ENCODE measurements at regions not wholly inside any gene's neighbourhood (a gene's known extent, or its start where the extent isn't known, plus 50 kb on each side); places are given as distances from the start of the nearest gene placed in this dataset.

GRCh38 chr21:26653430-26653829 lies 80.3 kb upstream of the CYYR1 start:
- Histone ChIP-seq H3K27ac (no peak overlapping the region), H3K27me3 (no peaks in the 10 kb centered on the region), H3K4me1 (no peaks in the 10 kb centered on the region), H3K36me3 (no peaks in the 10 kb centered on the region), H3K4me3 (no peak overlapping the region), H3K9me3 (no peaks in the 10 kb centered on the region)
- WGBS (ENCODE audit: insufficient coverage, low coverage, low lambda C conversion rate, missing lambda C conversion rate), result 75% methylated on average over 5 of the region's 5 CpGs
- intact Hi-C loops (cut with DNase I), result no loop called here
- DNase-seq (no peak), ATAC-seq (no peak)
- TF ChIP-seq CTCF (IDR thresholded peaks at IDR 0.05), result no peak
- no peak for TF ChIP-seq POLR2A (IDR thresholded peaks at IDR 0.05)

GRCh38 chr21:26652854-26653253 lies 79.8 kb upstream of the CYYR1 start:
- no peaks in the 10 kb centered on the region for H3K9me3 ChIP-seq
- H3K27ac ChIP-seq, result no peak overlapping the region
- TF ChIP-seq POLR2A (IDR thresholded peaks at IDR 0.05) (no peak), CTCF (IDR thresholded peaks at IDR 0.05) (no peak)
- ATAC-seq, result no peak
- H3K4me3 ChIP-seq, result no peak overlapping the region
- H3K27me3 ChIP-seq, result no peaks in the 10 kb centered on the region
- intact Hi-C loops (cut with DNase I), result no loop called here
- no peaks in the 10 kb centered on the region for H3K36me3 ChIP-seq
- 15% methylated on average over 1 of the region's 1 CpG for WGBS (ENCODE audit: insufficient coverage, low coverage, low lambda C conversion rate, missing lambda C conversion rate)
- DNase-seq, result no peak
- no peaks in the 10 kb centered on the region for H3K4me1 ChIP-seq

GRCh38 chr21:26641062-26641461 lies 68.0 kb upstream of the CYYR1 start:
- WGBS (ENCODE audit: insufficient coverage, low coverage, low lambda C conversion rate, missing lambda C conversion rate), result 40% methylated on average over 1 of the region's 1 CpG
- Histone ChIP-seq H3K4me3 (no peak overlapping the region), H3K36me3 (no peaks in the 10 kb centered on the region), H3K9me3 (no peaks in the 10 kb centered on the region), H3K27me3 (no peaks in the 10 kb centered on the region), H3K27ac (no peak overlapping the region), H3K4me1 (no peaks in the 10 kb centered on the region)
- DNase-seq (no peak), ATAC-seq (no peak)
- intact Hi-C loops (cut with DNase I), result no loop called here
- TF ChIP-seq POLR2A (IDR thresholded peaks at IDR 0.05) (no peak), CTCF (IDR thresholded peaks at IDR 0.05) (no peak)

- ATAC-seq, result no peak
- TF ChIP-seq CTCF (IDR thresholded peaks at IDR 0.05) (no peak), POLR2A (IDR thresholded peaks at IDR 0.05) (no peak)
These were observed 64.2 kb upstream of the CYYR1 start for GRCh38 chr21:26637201-26637745.

GRCh38 chr21:26635681-26636080 lies 62.6 kb upstream of the CYYR1 start:
- no peak overlapping the region for H3K4me3 ChIP-seq
- no peaks in the 10 kb centered on the region for H3K9me3 ChIP-seq
- TF ChIP-seq POLR2A (IDR thresholded peaks at IDR 0.05), result no peak
- no peak for TF ChIP-seq CTCF (IDR thresholded peaks at IDR 0.05)
- intact Hi-C loops (cut with DNase I), result no loop called here
- DNase-seq (no peak), ATAC-seq (no peak)
- H3K36me3 ChIP-seq, result no peaks in the 10 kb centered on the region
- no peaks in the 10 kb centered on the region for H3K4me1 ChIP-seq
- H3K27me3 ChIP-seq, result no peaks in the 10 kb centered on the region
- 47% methylated on average over 3 of the region's 3 CpGs for WGBS (ENCODE audit: insufficient coverage, low coverage, low lambda C conversion rate, missing lambda C conversion rate)
- no peak overlapping the region for H3K27ac ChIP-seq

More at GRCh38 chr21:26637201-26637745, 64.2 kb upstream of the CYYR1 start:
- Histone ChIP-seq H3K27ac (no peak overlapping the region), H3K4me1 (no peaks in the 10 kb centered on the region), H3K9me3 (no peaks in the 10 kb centered on the region), H3K27me3 (no peaks in the 10 kb centered on the region), H3K4me3 (no peak overlapping the region), H3K36me3 (no peaks in the 10 kb centered on the region)
- no peak for DNase-seq
- 55% methylated on average over 4 of the region's 4 CpGs for WGBS (ENCODE audit: insufficient coverage, low coverage, low lambda C conversion rate, missing lambda C conversion rate)
- intact Hi-C loops (cut with DNase I), result no loop called here

Measured in right lobe of liver (tissue), 6 donors.